ENCODE measurements at regions not wholly inside any gene's neighbourhood (a gene's known extent, or its start where the extent isn't known, plus 50 kb on each side); places are given as distances from the start of the nearest gene placed in this dataset.

DNA sequence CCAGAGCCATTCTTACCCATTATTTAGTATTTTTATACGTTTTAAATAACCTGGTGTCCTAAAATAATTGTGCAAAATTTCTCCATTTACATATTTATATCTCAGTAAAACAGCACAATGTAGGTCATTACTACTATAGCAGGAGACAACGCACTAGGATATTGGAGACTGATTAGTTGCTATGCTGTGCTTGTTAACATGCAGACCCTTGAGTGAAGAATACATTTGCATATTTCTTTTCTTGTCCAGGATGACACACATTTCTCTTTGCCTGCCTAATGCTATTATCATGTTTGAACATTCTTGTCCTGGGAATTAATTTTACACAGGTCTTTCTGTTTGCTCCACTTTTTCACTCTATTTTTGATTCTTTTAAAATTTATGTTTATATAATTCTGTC, 823.8 kb upstream of the ATXN8OS start (continued):
- TF ChIP-seq, protein P1, sequence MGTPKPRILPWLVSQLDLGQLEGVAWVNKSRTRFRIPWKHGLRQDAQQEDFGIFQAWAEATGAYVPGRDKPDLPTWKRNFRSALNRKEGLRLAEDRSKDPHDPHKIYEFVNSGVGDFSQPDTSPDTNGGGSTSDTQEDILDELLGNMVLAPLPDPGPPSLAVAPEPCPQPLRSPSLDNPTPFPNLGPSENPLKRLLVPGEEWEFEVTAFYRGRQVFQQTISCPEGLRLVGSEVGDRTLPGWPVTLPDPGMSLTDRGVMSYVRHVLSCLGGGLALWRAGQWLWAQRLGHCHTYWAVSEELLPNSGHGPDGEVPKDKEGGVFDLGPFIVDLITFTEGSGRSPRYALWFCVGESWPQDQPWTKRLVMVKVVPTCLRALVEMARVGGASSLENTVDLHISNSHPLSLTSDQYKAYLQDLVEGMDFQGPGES (IDR thresholded peaks at IDR 0.05; ENCODE audit: low read depth, low read length), result no peak
- TF ChIP-seq SMC3 (IDR thresholded peaks at IDR 0.05; ENCODE audit: low read depth, low read length) (no peak), GATA2 (CRISPR knock-in tag; IDR thresholded peaks at IDR 0.05) (no peak)

DNA sequence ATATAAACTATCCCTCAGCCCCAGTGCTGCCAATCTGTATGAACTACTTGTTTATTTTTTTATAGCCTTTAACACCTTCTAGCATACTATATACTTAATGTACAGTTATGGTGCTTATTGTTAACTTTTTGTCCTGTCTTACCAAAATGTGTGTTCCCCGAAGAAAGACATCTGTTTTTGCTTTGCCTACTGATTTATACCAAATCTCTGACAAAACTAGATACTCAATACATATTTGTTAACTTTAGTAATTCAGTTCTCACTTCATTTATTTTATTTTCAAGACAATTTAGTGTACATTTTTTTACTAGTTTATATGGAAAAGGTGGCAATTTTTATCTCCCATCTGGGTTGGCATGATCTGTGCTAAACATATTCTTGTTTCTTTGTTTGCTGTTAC, 824.3 kb upstream of the ATXN8OS start:
- H3K9me3 ChIP-seq, result no peaks in the 10 kb centered on the region
- H2AFZ ChIP-seq (ENCODE audit: low read depth), result no peak overlapping the region
- no peak overlapping the region for H3K9ac ChIP-seq
- WGBS (ENCODE audit: low lambda C conversion rate), result 32% methylated on average over 1 of the region's 1 CpG
- no peaks in the 10 kb centered on the region for H3K9me2 ChIP-seq
- H3K27ac ChIP-seq (ENCODE audit: low read depth in 2 of 2, low read length in 1 of 2), result no peak overlapping the region
- H3K27me3 ChIP-seq (ENCODE audit: insufficient read depth), result no peaks in the 10 kb centered on the region
- no peak overlapping the region for H3K4me3 ChIP-seq (ENCODE audit: low read depth in 2 of 2, low read length in 1 of 2)
- ChIA-PET CTCF (no interaction called here), POLR2A (no interaction called here)
- TF ChIP-seq NFIC (IDR thresholded peaks at IDR 0.05; ENCODE audit: borderline replicate concordance) (no peak), GABPA (IDR thresholded peaks at IDR 0.05; ENCODE audit: low read depth) (no peak), CHD2 (IDR thresholded peaks at IDR 0.05; ENCODE audit: low read length, partially characterized antibody) (no peak), EZH2phosphoT487 (IDR thresholded peaks at IDR 0.05; ENCODE audit: borderline replicate concordance, low read depth) (no peak), TCF12 (IDR thresholded peaks at IDR 0.05) (no peak), SIN3A (IDR thresholded peaks at IDR 0.05; ENCODE audit: borderline replicate concordance, low read depth, low read length) (no peak), RFX5 (IDR thresholded peaks at IDR 0.05; ENCODE audit: low read length) (no peak), GATA2 (CRISPR knock-in tag; IDR thresholded peaks at IDR 0.05) (no peak), FOXJ3 (CRISPR knock-in tag; IDR thresholded peaks at IDR 0.05) (no peak), MEF2A (IDR thresholded peaks at IDR 0.05; ENCODE audit: borderline replicate concordance, low read depth) (no peak), RXRA (IDR thresholded peaks at IDR 0.05; ENCODE audit: borderline replicate concordance, low read depth) (no peak), EP300 (IDR thresholded peaks at IDR 0.05; ENCODE audit: borderline replicate concordance in 1 of 2, low read depth in 1 of 2, low read length in 1 of 2) (no peak), FOXM1 (IDR thresholded peaks at IDR 0.05; ENCODE audit: low read depth) (no peak), POLR2AphosphoS5 (IDR thresholded peaks at IDR 0.05; ENCODE audit: low read depth, low read length) (no peak)
- TF ChIP-seq, protein P2, sequence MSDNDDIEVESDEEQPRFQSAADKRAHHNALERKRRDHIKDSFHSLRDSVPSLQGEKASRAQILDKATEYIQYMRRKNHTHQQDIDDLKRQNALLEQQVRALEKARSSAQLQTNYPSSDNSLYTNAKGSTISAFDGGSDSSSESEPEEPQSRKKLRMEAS (IDR thresholded peaks at IDR 0.05; ENCODE audit: low read depth), result no peak
- TF ChIP-seq, protein P3, sequence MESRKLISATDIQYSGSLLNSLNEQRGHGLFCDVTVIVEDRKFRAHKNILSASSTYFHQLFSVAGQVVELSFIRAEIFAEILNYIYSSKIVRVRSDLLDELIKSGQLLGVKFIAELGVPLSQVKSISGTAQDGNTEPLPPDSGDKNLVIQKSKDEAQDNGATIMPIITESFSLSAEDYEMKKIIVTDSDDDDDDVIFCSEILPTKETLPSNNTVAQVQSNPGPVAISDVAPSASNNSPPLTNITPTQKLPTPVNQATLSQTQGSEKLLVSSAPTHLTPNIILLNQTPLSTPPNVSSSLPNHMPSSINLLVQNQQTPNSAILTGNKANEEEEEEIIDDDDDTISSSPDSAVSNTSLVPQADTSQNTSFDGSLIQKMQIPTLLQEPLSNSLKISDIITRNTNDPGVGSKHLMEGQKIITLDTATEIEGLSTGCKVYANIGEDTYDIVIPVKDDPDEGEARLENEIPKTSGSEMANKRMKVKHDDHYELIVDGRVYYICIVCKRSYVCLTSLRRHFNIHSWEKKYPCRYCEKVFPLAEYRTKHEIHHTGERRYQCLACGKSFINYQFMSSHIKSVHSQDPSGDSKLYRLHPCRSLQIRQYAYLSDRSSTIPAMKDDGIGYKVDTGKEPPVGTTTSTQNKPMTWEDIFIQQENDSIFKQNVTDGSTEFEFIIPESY (IDR thresholded peaks at IDR 0.05; ENCODE audit: borderline replicate concordance, low read depth), result no peak
- TF ChIP-seq, protein P4, sequence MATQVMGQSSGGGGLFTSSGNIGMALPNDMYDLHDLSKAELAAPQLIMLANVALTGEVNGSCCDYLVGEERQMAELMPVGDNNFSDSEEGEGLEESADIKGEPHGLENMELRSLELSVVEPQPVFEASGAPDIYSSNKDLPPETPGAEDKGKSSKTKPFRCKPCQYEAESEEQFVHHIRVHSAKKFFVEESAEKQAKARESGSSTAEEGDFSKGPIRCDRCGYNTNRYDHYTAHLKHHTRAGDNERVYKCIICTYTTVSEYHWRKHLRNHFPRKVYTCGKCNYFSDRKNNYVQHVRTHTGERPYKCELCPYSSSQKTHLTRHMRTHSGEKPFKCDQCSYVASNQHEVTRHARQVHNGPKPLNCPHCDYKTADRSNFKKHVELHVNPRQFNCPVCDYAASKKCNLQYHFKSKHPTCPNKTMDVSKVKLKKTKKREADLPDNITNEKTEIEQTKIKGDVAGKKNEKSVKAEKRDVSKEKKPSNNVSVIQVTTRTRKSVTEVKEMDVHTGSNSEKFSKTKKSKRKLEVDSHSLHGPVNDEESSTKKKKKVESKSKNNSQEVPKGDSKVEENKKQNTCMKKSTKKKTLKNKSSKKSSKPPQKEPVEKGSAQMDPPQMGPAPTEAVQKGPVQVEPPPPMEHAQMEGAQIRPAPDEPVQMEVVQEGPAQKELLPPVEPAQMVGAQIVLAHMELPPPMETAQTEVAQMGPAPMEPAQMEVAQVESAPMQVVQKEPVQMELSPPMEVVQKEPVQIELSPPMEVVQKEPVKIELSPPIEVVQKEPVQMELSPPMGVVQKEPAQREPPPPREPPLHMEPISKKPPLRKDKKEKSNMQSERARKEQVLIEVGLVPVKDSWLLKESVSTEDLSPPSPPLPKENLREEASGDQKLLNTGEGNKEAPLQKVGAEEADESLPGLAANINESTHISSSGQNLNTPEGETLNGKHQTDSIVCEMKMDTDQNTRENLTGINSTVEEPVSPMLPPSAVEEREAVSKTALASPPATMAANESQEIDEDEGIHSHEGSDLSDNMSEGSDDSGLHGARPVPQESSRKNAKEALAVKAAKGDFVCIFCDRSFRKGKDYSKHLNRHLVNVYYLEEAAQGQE (IDR thresholded peaks at IDR 0.05; ENCODE audit: low read depth, low read length), result no peak
- TF ChIP-seq, protein P5, sequence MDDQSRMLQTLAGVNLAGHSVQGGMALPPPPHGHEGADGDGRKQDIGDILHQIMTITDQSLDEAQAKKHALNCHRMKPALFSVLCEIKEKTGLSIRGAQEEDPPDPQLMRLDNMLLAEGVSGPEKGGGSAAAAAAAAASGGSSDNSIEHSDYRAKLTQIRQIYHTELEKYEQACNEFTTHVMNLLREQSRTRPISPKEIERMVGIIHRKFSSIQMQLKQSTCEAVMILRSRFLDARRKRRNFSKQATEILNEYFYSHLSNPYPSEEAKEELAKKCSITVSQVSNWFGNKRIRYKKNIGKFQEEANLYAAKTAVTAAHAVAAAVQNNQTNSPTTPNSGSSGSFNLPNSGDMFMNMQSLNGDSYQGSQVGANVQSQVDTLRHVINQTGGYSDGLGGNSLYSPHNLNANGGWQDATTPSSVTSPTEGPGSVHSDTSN (IDR thresholded peaks at IDR 0.05), result no peak
- TF ChIP-seq, protein P6, sequence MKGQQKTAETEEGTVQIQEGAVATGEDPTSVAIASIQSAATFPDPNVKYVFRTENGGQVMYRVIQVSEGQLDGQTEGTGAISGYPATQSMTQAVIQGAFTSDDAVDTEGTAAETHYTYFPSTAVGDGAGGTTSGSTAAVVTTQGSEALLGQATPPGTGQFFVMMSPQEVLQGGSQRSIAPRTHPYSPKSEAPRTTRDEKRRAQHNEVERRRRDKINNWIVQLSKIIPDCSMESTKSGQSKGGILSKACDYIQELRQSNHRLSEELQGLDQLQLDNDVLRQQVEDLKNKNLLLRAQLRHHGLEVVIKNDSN (IDR thresholded peaks at IDR 0.05; ENCODE audit: borderline replicate concordance, low read depth), result no peak
- TF ChIP-seq, protein P7, sequence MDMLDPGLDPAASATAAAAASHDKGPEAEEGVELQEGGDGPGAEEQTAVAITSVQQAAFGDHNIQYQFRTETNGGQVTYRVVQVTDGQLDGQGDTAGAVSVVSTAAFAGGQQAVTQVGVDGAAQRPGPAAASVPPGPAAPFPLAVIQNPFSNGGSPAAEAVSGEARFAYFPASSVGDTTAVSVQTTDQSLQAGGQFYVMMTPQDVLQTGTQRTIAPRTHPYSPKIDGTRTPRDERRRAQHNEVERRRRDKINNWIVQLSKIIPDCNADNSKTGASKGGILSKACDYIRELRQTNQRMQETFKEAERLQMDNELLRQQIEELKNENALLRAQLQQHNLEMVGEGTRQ (IDR thresholded peaks at IDR 0.05; ENCODE audit: borderline replicate concordance, low read depth, low read length), result no peak
- H3K4me1 ChIP-seq (ENCODE audit: control insufficient read depth in 1 of 2, insufficient read depth in 2 of 2, low read depth in 1 of 2, low read length in 1 of 2), result no peaks in the 10 kb centered on the region
- H3K4me2 ChIP-seq, result no peak overlapping the region
- no peak for DNase-seq
- H3F3A ChIP-seq (replicated peaks; ENCODE audit: insufficient read depth), result no peaks in the 10 kb centered on the region
- no peaks in the 10 kb centered on the region for H3K36me3 ChIP-seq (replicated peaks in 1 of 2; ENCODE audit: control insufficient read depth in 1 of 2, insufficient read depth in 2 of 2, low read length in 1 of 2)
- H4K20me1 ChIP-seq (ENCODE audit: insufficient read depth), result no peaks in the 10 kb centered on the region
- H3K79me2 ChIP-seq (ENCODE audit: insufficient read depth), result no peaks in the 10 kb centered on the region

All from SK-N-SH (cell line).